LNCAP (cell line): ENCODE measurements at regions not wholly inside any gene's neighbourhood (a gene's known extent, or its start where the extent isn't known, plus 50 kb on each side); places are given as distances from the start of the nearest gene placed in this dataset.

Experiments
- CTCF ChIP-seq: fragments of 450-650 bp; IDR thresholded peaks from 2 replicates; pipeline ENCODE4 v1.5.1; 2017; ENCODE audit warnings: mild to moderate bottlenecking

- TF ChIP-seq CTCF, result no peak
Observed at GRCh38 chr4:154064244-154064643, 275.4 kb upstream of the SFRP2 start.

GRCh38 chr4:154049457-154050181 is 260.7 kb upstream of the SFRP2 start:
- no peak for TF ChIP-seq CTCF

- no peak for TF ChIP-seq CTCF
Observed at GRCh38 chr4:154047733-154048132, 258.9 kb upstream of the SFRP2 start.

- no peak for TF ChIP-seq CTCF
Observed at GRCh38 chr4:154044742-154045485, 256.0 kb upstream of the SFRP2 start.

- TF ChIP-seq CTCF, result no peak
Observed at GRCh38 chr4:154044108-154044531, 255.2 kb upstream of the SFRP2 start.

- no peak for TF ChIP-seq CTCF
Observed at GRCh38 chr4:154041640-154042039, 252.8 kb upstream of the SFRP2 start.

- TF ChIP-seq CTCF, result no peak
Observed at GRCh38 chr4:154039435-154040343, 250.8 kb upstream of the SFRP2 start.
